SK-N-SH (cell line): ENCODE measurements at regions not wholly inside any gene's neighbourhood (a gene's known extent, or its start where the extent isn't known, plus 50 kb on each side); places are given as distances from the start of the nearest gene placed in this dataset.

ENCODE experiments used
- CTCF ChIA-PET: fragments of 300-600, 350-600 bp; formaldehyde crosslinking; extraction: SDS; loops from one replicate; lab custom pipeline; 2021; lab: Yijun Ruan, JAX
- POLR2A ChIA-PET: fragments of 350-600 bp; sonication (Branson Sonifier 250); formaldehyde crosslinking; extraction: SDS; loops from one replicate; lab custom pipeline; 2020; ENCODE audit warnings: antibody characterized with exemption, inconsistent platforms; lab: Yijun Ruan, JAX
- DNase-seq: peaks from one replicate; pipeline ENCODE4 v3.0.0; 2012
- H2AFZ ChIP-seq: fragments of 200-600 bp; sonication (generic); 2 replicates; pipeline ENCODE4 v1.8.1; 2016; ENCODE audit warnings: antibody characterized with exemption, mild to moderate bottlenecking, low read depth
- H3F3A ChIP-seq: fragments of 200-600 bp; sonication (generic); replicated peaks from 2 replicates; pipeline ENCODE3; 2016; ENCODE audit warnings: antibody characterized with exemption, mild to moderate bottlenecking; ENCODE audit not compliant: insufficient read depth
- H3K27ac ChIP-seq, 2 experiments: fragments of 200-500 bp in 1 of 2; fragments of 200-600 bp in 1 of 2; sonication (Bioruptor generic) in 1 of 2; sonication (generic), shearing (Covaris generic) in 1 of 2; 2 replicates each; pipeline versions ENCODE4 v1.5.1 to v1.6.1; 2014 to 2016; ENCODE audit warnings: low read depth in 2 of 2, inconsistent platforms in 1 of 2, low read length in 1 of 2, mild to moderate bottlenecking in 1 of 2, mixed read lengths in 1 of 2
- H3K27me3 ChIP-seq: fragments of 200-600 bp; sonication (generic), shearing (Covaris generic); 2 replicates; pipeline ENCODE4 v1.6.1; 2016; ENCODE audit warnings: mixed run types; ENCODE audit not compliant: insufficient read depth
- H3K36me3 ChIP-seq, 2 experiments: fragments of 200-500 bp in 1 of 2; fragments of 200-600 bp in 1 of 2; sonication (Bioruptor generic) in 1 of 2; sonication (generic) in 1 of 2; replicated peaks in 1 of 2; 2 replicates each; pipeline versions ENCODE3 to v1.5.1; 2014 to 2016; ENCODE audit warnings: low read length in 1 of 2, mild to moderate bottlenecking in 1 of 2; ENCODE audit not compliant: insufficient read depth in 2 of 2, control insufficient read depth in 1 of 2
- H3K4me1 ChIP-seq, 2 experiments: fragments of 200-500 bp in 1 of 2; fragments of 200-600 bp in 1 of 2; sonication (Bioruptor generic) in 1 of 2; sonication (generic), shearing (Covaris generic) in 1 of 2; 2 replicates each; pipeline versions ENCODE4 v1.5.1 to v1.6.1; 2014 to 2016; ENCODE audit warnings: low read depth in 1 of 2, low read length in 1 of 2, mixed run types in 1 of 2; ENCODE audit not compliant: insufficient read depth in 2 of 2, control insufficient read depth in 1 of 2
- H3K4me2 ChIP-seq: fragments of 200-600 bp; sonication (generic), shearing (Covaris generic); 2 replicates; pipeline ENCODE4 v1.6.1; 2017; ENCODE audit warnings: mixed run types
- H3K4me3 ChIP-seq, 2 experiments: fragments of 200-500 bp in 1 of 2; fragments of 200-600 bp in 1 of 2; sonication (Bioruptor generic) in 1 of 2; sonication (generic), shearing (Covaris generic) in 1 of 2; 2 replicates each; pipeline versions ENCODE4 v1.5.1 to v1.8.1; 2014 to 2016; ENCODE audit warnings: low read depth in 2 of 2, inconsistent platforms in 1 of 2, low read length in 1 of 2, mild to moderate bottlenecking in 1 of 2, mixed read lengths in 1 of 2, moderate library complexity in 1 of 2
- H3K79me2 ChIP-seq: fragments of 200-600 bp; sonication (generic); 2 replicates; pipeline ENCODE4 v1.8.1; 2017; ENCODE audit warnings: mild to moderate bottlenecking; ENCODE audit not compliant: insufficient read depth
- H3K9ac ChIP-seq: fragments of 200-600 bp; sonication (generic); 2 replicates; pipeline ENCODE4 v1.6.1; 2017; ENCODE audit warnings: mixed run types
- H3K9me2 ChIP-seq: fragments of 200-600 bp; sonication (generic); 2 replicates; pipeline ENCODE4 v1.6.1; 2017; ENCODE audit warnings: mixed run types
- H3K9me3 ChIP-seq: fragments of 200-600 bp; sonication (generic); 2 replicates; pipeline ENCODE4 v1.6.1; 2017; ENCODE audit warnings: mixed run types, mild to moderate bottlenecking, moderate library complexity
- H4K20me1 ChIP-seq: fragments of 200-600 bp; sonication (generic); 2 replicates; pipeline ENCODE4 v1.6.1; 2017; ENCODE audit warnings: mild to moderate bottlenecking, mixed run types; ENCODE audit not compliant: insufficient read depth
- CHD2 ChIP-seq: fragments of 150-350 bp; IDR thresholded peaks from 2 replicates; pipeline ENCODE4 v1.6.1; 2018; ENCODE audit warnings: low read length; ENCODE audit not compliant: partially characterized antibody
- CTCF ChIP-seq: fragments of 200-600 bp; sonication (generic); IDR thresholded peaks from 2 replicates; pipeline ENCODE4 v1.6.1; 2017; ENCODE audit warnings: antibody characterized with exemption, mild to moderate bottlenecking, moderate library complexity
- EP300 ChIP-seq, 2 experiments: IDR thresholded peaks; 2 replicates each; pipeline versions ENCODE4 v1.4.0 to v1.6.1; 2012; ENCODE audit warnings: borderline replicate concordance in 1 of 2, low read depth in 1 of 2, low read length in 1 of 2
- EZH2phosphoT487 ChIP-seq: fragments of 200-600 bp; sonication (generic); IDR thresholded peaks from 2 replicates; pipeline ENCODE4 v1.6.1; 2017; ENCODE audit warnings: low read depth, mixed run types, mild to moderate bottlenecking, antibody characterized with exemption, moderate library complexity, borderline replicate concordance
- FOSL2 ChIP-seq: IDR thresholded peaks from 2 replicates; pipeline ENCODE4 v1.4.0; 2012; ENCODE audit warnings: low read depth, mild to moderate bottlenecking, moderate library complexity, borderline replicate concordance
- GABPA ChIP-seq: IDR thresholded peaks from 2 replicates; pipeline ENCODE4 v1.4.0; 2012; ENCODE audit warnings: low read depth, mild to moderate bottlenecking
- GATA2 ChIP-seq: sonication (generic); formaldehyde crosslinking; IDR thresholded peaks from 2 replicates; pipeline ENCODE4 v1.5.0; 2020; ENCODE audit warnings: mild to moderate bottlenecking, missing genetic modification reagents
- IRF3 ChIP-seq: fragments of 150-350 bp; IDR thresholded peaks from 2 replicates; pipeline ENCODE4 v1.6.1; 2016; ENCODE audit warnings: mild to moderate bottlenecking, low read depth, low read length
- JUND ChIP-seq: IDR thresholded peaks from 2 replicates; pipeline ENCODE4 v1.4.0; 2012
- MAX ChIP-seq: IDR thresholded peaks from 2 replicates; pipeline ENCODE4 v1.4.0; 2012; ENCODE audit warnings: low read depth
- MEF2A ChIP-seq: IDR thresholded peaks from 2 replicates; pipeline ENCODE4 v1.4.0; 2012; ENCODE audit warnings: low read depth, borderline replicate concordance
- MXI1 ChIP-seq: IDR thresholded peaks from 2 replicates; pipeline ENCODE4 v1.6.1; 2012; ENCODE audit warnings: mild to moderate bottlenecking, low read depth, low read length, improper control_type of control experiment
- NFIC ChIP-seq: IDR thresholded peaks from 2 replicates; pipeline ENCODE4 v1.4.0; 2012; ENCODE audit warnings: borderline replicate concordance
- NRF1 ChIP-seq: IDR thresholded peaks from 2 replicates; pipeline ENCODE4 v1.6.1; 2012; ENCODE audit warnings: low read depth, mild to moderate bottlenecking, low read length
- RAD21 ChIP-seq: IDR thresholded peaks from 2 replicates; pipeline ENCODE4 v1.6.1; 2012; ENCODE audit warnings: mild to moderate bottlenecking, low read length
- RXRA ChIP-seq: IDR thresholded peaks from 2 replicates; pipeline ENCODE4 v1.4.0; 2012; ENCODE audit warnings: low read depth, mild to moderate bottlenecking, borderline replicate concordance
- SIN3A ChIP-seq: IDR thresholded peaks from 2 replicates; pipeline ENCODE4 v1.6.1; 2012; ENCODE audit warnings: low read depth, mild to moderate bottlenecking, low read length, moderate library complexity, borderline replicate concordance
- TCF12 ChIP-seq: IDR thresholded peaks from 2 replicates; pipeline ENCODE4 v1.4.0; 2012
- USF1 ChIP-seq: IDR thresholded peaks from 2 replicates; pipeline ENCODE4 v1.4.0; 2012; ENCODE audit warnings: low read depth, borderline replicate concordance
- ZBTB33 ChIP-seq: IDR thresholded peaks from 2 replicates; pipeline ENCODE4 v1.4.0; 2012; ENCODE audit warnings: low read depth, borderline replicate concordance
- WGBS: methylation state at CpG from one replicate; pipeline ENCODE4 v1.1.6; 2017; ENCODE audit warnings: low lambda C conversion rate; 5-methylcytosine and 5-hydroxymethylcytosine counted together

- H3F3A ChIP-seq, result no peaks in the 10 kb centered on the region
- H3K27me3 ChIP-seq, result no peaks in the 10 kb centered on the region
- H3K27ac ChIP-seq, result no peak overlapping the region
- H4K20me1 ChIP-seq, result no peaks in the 10 kb centered on the region
- no peak overlapping the region for H2AFZ ChIP-seq
- no peaks in the 10 kb centered on the region; a peak in 1 of 4 replicates for H3K4me1 ChIP-seq
- H3K9me3 ChIP-seq, result peaks cover 11% of the 10 kb centered on the region; the same call in 1 of the 2 replicates
- no peak for TF ChIP-seq IRF3
- no peak for TF ChIP-seq GATA2 (CRISPR knock-in tag)
- TF ChIP-seq TCF12, result no peak
- no peak for TF ChIP-seq MEF2A
- TF ChIP-seq EP300 (IDR thresholded peaks at IDR 0.05; ENCODE audit: borderline replicate concordance in 1 of 2, low read depth in 1 of 2, low read length in 1 of 2), result no peak
- no peak for TF ChIP-seq NRF1
- no peak for TF ChIP-seq CTCF
- TF ChIP-seq FOSL2, result no peak
- TF ChIP-seq RAD21, result no peak
- CTCF ChIA-PET, result no interaction called here
- no peak overlapping the region for H3K9ac ChIP-seq
- no peak overlapping the region for H3K4me2 ChIP-seq
- H3K36me3 ChIP-seq, result no peaks in the 10 kb centered on the region
- H3K4me3 ChIP-seq, result no peak overlapping the region
- no peaks in the 10 kb centered on the region for H3K9me2 ChIP-seq
- no peak for DNase-seq
- POLR2A ChIA-PET, result no interaction called here
- H3K79me2 ChIP-seq, result no peaks in the 10 kb centered on the region
Observed at GRCh38 chr3:103089758-103090157, 654.9 kb downstream of the ZPLD1 start.

GRCh38 chr3:103105206-103105605 lies 670.4 kb downstream of the ZPLD1 start:
- Histone ChIP-seq H3K4me1 (no peaks in the 10 kb centered on the region; a peak in 1 of 4 replicates), H3F3A (no peaks in the 10 kb centered on the region), H3K79me2 (no peaks in the 10 kb centered on the region), H3K36me3 (no peaks in the 10 kb centered on the region), H2AFZ (no peak overlapping the region), H3K9me3 (no peaks in the 10 kb centered on the region), H3K27ac (no peak overlapping the region), H4K20me1 (no peaks in the 10 kb centered on the region), H3K4me3 (no peak overlapping the region), H3K4me2 (no peak overlapping the region), H3K9me2 (no peaks in the 10 kb centered on the region), H3K27me3 (no peaks in the 10 kb centered on the region), H3K9ac (no peak overlapping the region)
- 75% methylated on average over 2 of the region's 2 CpGs for WGBS
- CTCF ChIA-PET, result interaction anchor here (0.7 kb wide), 1 partner anchor 196 kb away, joined by 3 read pairs; no protein-coding TSS in a partner anchor
- no peak for TF ChIP-seq NFIC
- no peak for TF ChIP-seq CHD2
- TF ChIP-seq IRF3, result no peak
- TF ChIP-seq SIN3A, result no peak
- no peak for TF ChIP-seq FOSL2
- TF ChIP-seq GABPA, result no peak
- TF ChIP-seq NRF1, result no peak
- no peak for TF ChIP-seq USF1
- no peak for TF ChIP-seq JUND
- TF ChIP-seq RXRA, result no peak
- no peak for TF ChIP-seq MXI1
- no peak for TF ChIP-seq MEF2A
- no peak for TF ChIP-seq ZBTB33
- TF ChIP-seq GATA2 (CRISPR knock-in tag), result no peak
- TF ChIP-seq TCF12, result no peak
- no peak for TF ChIP-seq MAX
- no peak for TF ChIP-seq EZH2phosphoT487
- no peak for DNase-seq
- POLR2A ChIA-PET, result no interaction called here
